ENCODE measurements at regions not wholly inside any gene's neighbourhood (a gene's known extent, or its start where the extent isn't known, plus 50 kb on each side); places are given as distances from the start of the nearest gene placed in this dataset.

- H3K4me2 ChIP-seq (ENCODE audit: low read length), result no peak overlapping the region
- no peaks in the 10 kb centered on the region for H3K9me3 ChIP-seq (ENCODE audit: low read length)
- no peak overlapping the region for H3K4me3 ChIP-seq (ENCODE audit: low read depth, low read length, poor library complexity, severe bottlenecking)
- no peaks in the 10 kb centered on the region for H3K4me1 ChIP-seq (ENCODE audit: insufficient read depth, low read length, severe bottlenecking)
- H3K9me2 ChIP-seq (ENCODE audit: low read depth, low read length), result no peaks in the 10 kb centered on the region
- no peak overlapping the region for H3K27ac ChIP-seq (ENCODE audit: low read depth, low read length, poor library complexity, severe bottlenecking)
- no peak overlapping the region for H3K9ac ChIP-seq (ENCODE audit: low read length)
- no peak for TF ChIP-seq CTCF (IDR thresholded peaks at IDR 0.05; ENCODE audit: low read length)
- TF ChIP-seq EZH2 (IDR thresholded peaks at IDR 0.05; ENCODE audit: borderline replicate concordance, low read length), result no peak
- H3F3A ChIP-seq (ENCODE audit: insufficient read depth, low read length), result no peaks in the 10 kb centered on the region
- no peak overlapping the region for H2AFZ ChIP-seq (ENCODE audit: low read length)
- H3K36me3 ChIP-seq (ENCODE audit: insufficient read depth, low read length), result no peaks in the 10 kb centered on the region
- no peaks in the 10 kb centered on the region for H3K79me2 ChIP-seq (ENCODE audit: insufficient read depth, low read length)
- H4K20me1 ChIP-seq (ENCODE audit: insufficient read depth, low read length), result no peaks in the 10 kb centered on the region
- no peaks in the 10 kb centered on the region for H3K27me3 ChIP-seq (ENCODE audit: insufficient read depth, low read length)
These were observed 200.1 kb upstream of the MGAT4C start for GRCh38 chr12:86456241-86456640.

DNA sequence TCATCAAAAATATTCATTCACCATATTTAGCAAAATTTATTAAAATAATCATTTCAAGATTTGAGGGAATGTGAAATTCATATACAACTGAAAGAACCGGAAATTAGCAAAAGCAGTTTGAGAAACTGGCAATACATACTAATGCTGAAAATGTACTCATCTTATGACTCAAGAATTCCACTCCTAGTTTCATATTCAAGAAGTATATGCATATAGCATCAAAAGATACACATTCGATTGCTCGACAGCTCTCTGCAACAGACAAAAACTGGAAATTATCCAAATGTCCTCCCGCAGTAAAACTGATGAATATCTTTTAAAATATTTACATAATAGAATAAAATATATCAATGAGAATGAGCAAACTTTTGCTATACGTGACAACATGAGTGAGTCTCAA is 189.2 kb upstream of the MGAT4C start:
- Histone ChIP-seq H3K9me2 (ENCODE audit: low read depth, low read length) (no peaks in the 10 kb centered on the region), H3K4me2 (ENCODE audit: low read length) (no peak overlapping the region), H3K36me3 (ENCODE audit: insufficient read depth, low read length) (no peaks in the 10 kb centered on the region), H3K9me3 (ENCODE audit: low read length) (no peaks in the 10 kb centered on the region), H3F3A (ENCODE audit: insufficient read depth, low read length) (no peaks in the 10 kb centered on the region), H3K4me3 (ENCODE audit: low read depth, low read length, poor library complexity, severe bottlenecking) (no peak overlapping the region), H3K27me3 (ENCODE audit: insufficient read depth, low read length) (no peaks in the 10 kb centered on the region), H3K4me1 (ENCODE audit: insufficient read depth, low read length, severe bottlenecking) (no peaks in the 10 kb centered on the region), H3K9ac (ENCODE audit: low read length) (no peak overlapping the region), H3K27ac (ENCODE audit: low read depth, low read length, poor library complexity, severe bottlenecking) (no peak overlapping the region), H3K79me2 (ENCODE audit: insufficient read depth, low read length) (no peaks in the 10 kb centered on the region), H4K20me1 (ENCODE audit: insufficient read depth, low read length) (no peaks in the 10 kb centered on the region), H2AFZ (ENCODE audit: low read length) (no peak overlapping the region)
- no peak for TF ChIP-seq EZH2 (IDR thresholded peaks at IDR 0.05; ENCODE audit: borderline replicate concordance, low read length)
- TF ChIP-seq CTCF (IDR thresholded peaks at IDR 0.05; ENCODE audit: low read length), result no peak

DNA sequence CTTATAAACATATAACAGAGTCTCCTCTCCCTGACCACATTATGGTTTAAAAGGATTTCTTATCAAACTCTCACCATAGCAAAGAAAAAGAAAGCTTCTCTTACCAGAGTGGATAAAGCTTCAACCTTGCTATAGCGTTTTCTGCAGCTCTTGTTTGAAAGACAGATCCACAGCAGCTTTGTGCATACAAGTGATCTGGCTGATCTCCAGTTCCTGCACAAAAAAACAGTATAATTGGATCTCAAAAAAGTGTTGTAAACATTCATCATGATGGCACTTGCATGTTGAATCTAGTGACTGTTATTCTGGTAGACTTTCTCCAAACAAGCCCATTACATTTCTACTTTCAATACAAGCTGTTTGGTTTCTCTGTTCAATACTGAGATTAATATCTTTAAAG is 178.9 kb upstream of the MGAT4C start:
- H3F3A ChIP-seq (ENCODE audit: insufficient read depth, low read length), result no peaks in the 10 kb centered on the region
- H3K79me2 ChIP-seq (ENCODE audit: insufficient read depth, low read length), result no peaks in the 10 kb centered on the region
- H3K36me3 ChIP-seq (ENCODE audit: insufficient read depth, low read length), result no peaks in the 10 kb centered on the region
- TF ChIP-seq CTCF (IDR thresholded peaks at IDR 0.05; ENCODE audit: low read length), result no peak
- TF ChIP-seq EZH2 (IDR thresholded peaks at IDR 0.05; ENCODE audit: borderline replicate concordance, low read length), result no peak
- H3K4me1 ChIP-seq (ENCODE audit: insufficient read depth, low read length, severe bottlenecking), result no peaks in the 10 kb centered on the region
- H3K27me3 ChIP-seq (ENCODE audit: insufficient read depth, low read length), result no peaks in the 10 kb centered on the region
- no peaks in the 10 kb centered on the region for H4K20me1 ChIP-seq (ENCODE audit: insufficient read depth, low read length)
- no peaks in the 10 kb centered on the region for H3K9me3 ChIP-seq (ENCODE audit: low read length)
- H2AFZ ChIP-seq (ENCODE audit: low read length), result no peak overlapping the region
- no peak overlapping the region for H3K4me3 ChIP-seq (ENCODE audit: low read depth, low read length, poor library complexity, severe bottlenecking)
- H3K9ac ChIP-seq (ENCODE audit: low read length), result no peak overlapping the region
- H3K4me2 ChIP-seq (ENCODE audit: low read length), result no peak overlapping the region
- H3K9me2 ChIP-seq (ENCODE audit: low read depth, low read length), result no peaks in the 10 kb centered on the region
- no peak overlapping the region for H3K27ac ChIP-seq (ENCODE audit: low read depth, low read length, poor library complexity, severe bottlenecking)

Measured in OCI-LY1 (cell line).